Left colon (tissue), 2 donors: ENCODE measurements at regions not wholly inside any gene's neighbourhood (a gene's known extent, or its start where the extent isn't known, plus 50 kb on each side); places are given as distances from the start of the nearest gene placed in this dataset.
"Not testable (repeated sequence)": the region's sequence is repeated elsewhere in the genome, so short reads cannot be mapped to it uniquely, and the experiment has no call there.

Experiments
- ATAC-seq: fragments of 200-7000 bp; cut with Tn5 transposase; one replicate; pipeline ENCODE4 v1.9.1; 2020; ENCODE audit warnings: mild to moderate bottlenecking, moderate library complexity
- DNase-seq, 2 donors: peaks; one replicate each; pipeline ENCODE4 v3.0.0-alpha.2; 2020
- intact Hi-C, 2 donors: fragments of 100-400 bp; cut with DNase I in 1 of 2; cut with micrococcal nuclease in 1 of 2; formaldehyde crosslinking; loops; one replicate each; pipeline versions ENCODE4 v1.11.2 to v1.14.0; 2022; cut with DNase I, micrococcal nuclease
- donor health status: DM: no; HTN: no; CAD: no.
- donor health status: DM: yes; HTN: yes; CAD: no.

DNA sequence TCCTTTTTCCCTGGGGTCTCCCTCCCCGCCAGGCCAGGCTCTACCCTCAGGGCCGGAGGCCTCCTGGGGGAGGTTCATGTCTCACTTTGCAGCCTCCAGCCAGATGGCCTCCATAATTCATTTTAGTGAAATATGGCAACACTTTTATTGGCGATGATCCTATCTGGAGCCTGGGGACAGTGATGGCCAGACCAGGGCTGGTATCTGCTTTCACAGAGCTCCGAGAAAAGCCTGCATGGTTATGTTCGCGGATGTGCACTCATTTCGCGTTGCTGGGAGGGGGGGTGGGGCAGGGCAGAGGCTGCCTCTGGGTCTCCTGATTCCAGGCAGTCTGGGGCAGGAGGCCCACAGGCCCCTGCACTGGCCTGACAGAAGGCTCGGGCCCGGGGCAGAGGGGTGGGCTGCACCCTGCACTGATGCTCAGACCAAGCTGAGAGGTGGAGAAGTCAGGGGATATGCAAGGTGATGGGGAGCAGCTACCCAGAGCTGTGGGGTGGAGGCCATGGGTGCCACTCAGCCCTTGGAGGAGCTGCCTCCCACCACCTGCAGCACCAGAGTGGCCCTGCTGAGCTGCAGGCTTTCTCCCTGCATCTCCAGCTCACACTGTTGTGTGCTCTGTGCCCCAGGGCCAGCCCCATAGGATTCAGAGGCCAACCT, 85.3 kb upstream of the RET start:
- no peak for ATAC-seq
- intact Hi-C loops = no loop called here
- no peak for DNase-seq

GRCh38 chr10:42992156-42992956, 84.5 kb upstream of the RET start:
- intact Hi-C loops = no loop called here
- no peak for DNase-seq
- no peak for ATAC-seq

DNA sequence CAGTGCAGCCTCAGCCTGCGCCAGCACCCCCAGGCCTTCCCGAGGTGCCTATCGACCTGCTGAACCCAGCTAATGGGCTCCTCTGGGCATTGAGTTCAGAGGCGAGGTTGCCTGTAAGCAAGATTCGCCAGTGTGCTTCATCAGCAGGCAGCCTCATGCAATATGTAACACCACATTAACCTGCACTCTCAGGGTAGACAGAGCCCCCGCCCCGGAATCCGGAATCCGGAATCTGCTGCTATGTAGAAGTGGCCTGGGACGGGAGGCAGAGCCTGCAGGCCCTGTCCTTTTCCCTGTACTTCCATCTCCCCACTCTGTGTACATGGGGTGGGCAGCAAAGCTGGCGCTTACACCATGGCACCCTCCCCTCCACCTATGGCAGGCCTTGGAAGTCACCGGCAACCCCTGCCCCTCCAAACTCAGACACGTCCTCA, 83.9 kb upstream of the RET start:
- DNase-seq (peak in 1 of 2 donors; percentile 19), ATAC-seq (no peak)
- intact Hi-C loops = no loop called here

- DNase-seq, intact Hi-C loops, ATAC-seq: not testable (repeated sequence)
Measured at GRCh38 chr10:42994909-42995308, 82.0 kb upstream of the RET start.

- intact Hi-C loops = no loop called here
- no peak for DNase-seq
- no peak for ATAC-seq
Measured at GRCh38 chr10:42995537-42995936, 81.3 kb upstream of the RET start.

- intact Hi-C loops = no loop called here
- ATAC-seq (no peak), DNase-seq (peak in 1 of 2 donors; percentile 19)
Measured at GRCh38 chr10:42996588-42996987, 80.3 kb upstream of the RET start.

DNA sequence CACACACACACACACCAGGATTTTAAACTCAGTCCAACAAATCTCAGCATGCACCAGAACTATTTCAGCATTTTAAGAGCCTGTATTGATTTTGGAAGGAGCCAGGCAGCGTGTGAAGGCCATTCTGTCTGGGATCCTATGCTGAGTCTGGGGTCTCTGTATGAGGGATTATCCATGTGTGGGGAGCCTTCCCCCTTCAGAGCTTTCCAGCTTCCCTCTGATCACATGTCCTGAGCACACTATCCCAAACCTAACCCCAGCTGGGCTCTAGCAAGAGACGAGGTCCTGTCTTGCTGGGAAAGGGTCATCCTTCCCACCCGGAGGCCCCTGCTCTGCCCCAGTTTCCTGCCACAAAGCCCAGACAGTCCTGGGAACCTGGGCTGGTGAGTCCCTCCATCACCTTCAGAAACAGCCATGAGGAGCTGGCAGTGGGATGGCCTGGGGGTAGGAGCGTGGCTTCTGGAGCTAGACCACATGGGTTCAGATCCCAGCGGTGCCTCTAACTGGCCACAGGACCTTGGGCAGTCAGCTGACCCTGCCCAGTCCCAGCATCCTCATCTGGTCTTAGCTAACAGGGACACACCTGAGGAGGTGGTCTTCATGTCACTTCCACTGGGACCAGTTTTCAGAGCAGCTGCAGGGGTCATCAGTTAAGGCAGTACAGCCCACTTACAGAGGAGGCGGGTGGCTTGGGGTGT, 79.6 kb upstream of the RET start:
- intact Hi-C loops = no loop called here
- DNase-seq (no peak), ATAC-seq (no peak)

- DNase-seq (no peak), ATAC-seq (no peak)
- intact Hi-C loops = no loop called here
Measured at GRCh38 chr10:42997849-42998165, 79.1 kb upstream of the RET start.

- ATAC-seq (no peak), DNase-seq (no peak)
- intact Hi-C loops = no loop called here
Measured at GRCh38 chr10:42998481-42999384, 78.1 kb upstream of the RET start.

DNA sequence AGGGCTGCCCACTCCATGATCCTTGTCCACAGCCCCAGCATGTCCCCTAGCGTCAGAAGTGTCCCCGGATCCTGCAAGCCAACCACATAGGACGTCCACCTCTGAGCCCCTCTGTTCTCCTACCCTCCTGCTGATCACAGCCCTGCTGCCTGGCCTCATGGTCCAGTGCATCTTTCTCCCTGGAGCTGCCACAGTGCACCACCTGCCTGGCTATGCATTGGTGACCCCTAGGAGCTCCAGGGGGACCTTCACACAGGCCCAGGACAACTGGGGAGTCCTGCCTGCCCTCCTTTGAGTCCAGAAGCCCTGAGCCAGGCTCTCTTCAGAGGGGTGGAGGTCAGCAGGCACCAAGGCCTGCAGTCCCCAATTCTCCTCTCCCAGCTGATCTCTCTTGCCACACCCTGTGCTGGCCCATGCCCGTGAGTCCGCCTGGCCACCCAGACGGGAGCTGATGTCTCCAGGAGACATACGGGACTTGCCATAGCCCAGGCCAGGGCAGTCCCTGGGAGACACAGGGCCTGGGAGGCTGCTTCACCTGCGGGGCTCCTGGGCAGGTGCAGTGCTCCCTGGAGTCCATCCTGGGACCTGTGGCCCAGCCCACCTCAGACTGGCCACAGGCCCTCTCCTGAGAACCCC, 77.4 kb upstream of the RET start:
- peak in 1 of 2 donors; percentile 21 for DNase-seq
- intact Hi-C loops = no loop called here
- no peak for ATAC-seq

- DNase-seq (no peak), ATAC-seq (no peak)
- intact Hi-C loops = no loop called here
Measured at GRCh38 chr10:43000021-43000411, 76.9 kb upstream of the RET start.

DNA sequence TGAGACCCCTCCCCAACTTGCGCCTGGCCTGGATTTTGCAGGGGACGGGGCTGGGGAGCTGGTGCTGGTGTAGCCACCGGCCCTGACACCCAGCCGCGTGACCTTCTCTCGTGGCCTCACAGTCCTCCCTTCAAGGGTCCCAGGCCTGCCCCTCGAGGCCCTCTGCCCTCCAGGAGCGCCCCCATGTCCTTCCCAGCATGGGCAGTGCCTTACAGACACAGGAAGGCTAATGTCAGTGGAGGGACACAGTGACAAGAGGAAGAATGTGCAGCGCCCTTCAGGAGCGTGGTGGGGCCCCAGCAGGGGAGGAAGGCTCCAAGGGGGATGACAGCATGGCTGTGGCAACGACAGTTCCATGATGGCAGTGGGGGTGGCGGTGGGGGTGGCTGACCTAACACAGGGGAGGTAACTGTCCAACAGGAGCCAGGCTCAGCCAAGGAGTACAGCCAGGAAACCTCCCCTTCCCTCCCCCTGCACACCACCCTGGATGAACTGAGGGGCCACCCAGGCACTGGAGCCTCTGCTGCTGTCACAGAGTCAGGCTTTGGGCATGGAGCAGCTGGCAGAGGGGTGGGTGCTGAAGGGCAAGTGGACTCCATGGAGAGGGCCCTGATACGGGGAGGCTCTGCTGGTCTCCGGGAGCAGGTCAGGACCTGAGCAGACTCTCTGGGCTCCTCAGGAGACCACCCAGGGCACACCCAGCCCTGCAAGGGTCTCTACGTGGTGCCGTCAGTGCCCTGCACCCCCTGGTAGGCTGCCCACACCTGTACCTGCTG, 76.0 kb upstream of the RET start:
- peak in 1 of 2 donors; percentile 18 for DNase-seq
- no peak for ATAC-seq
- intact Hi-C loops = no loop called here

DNA sequence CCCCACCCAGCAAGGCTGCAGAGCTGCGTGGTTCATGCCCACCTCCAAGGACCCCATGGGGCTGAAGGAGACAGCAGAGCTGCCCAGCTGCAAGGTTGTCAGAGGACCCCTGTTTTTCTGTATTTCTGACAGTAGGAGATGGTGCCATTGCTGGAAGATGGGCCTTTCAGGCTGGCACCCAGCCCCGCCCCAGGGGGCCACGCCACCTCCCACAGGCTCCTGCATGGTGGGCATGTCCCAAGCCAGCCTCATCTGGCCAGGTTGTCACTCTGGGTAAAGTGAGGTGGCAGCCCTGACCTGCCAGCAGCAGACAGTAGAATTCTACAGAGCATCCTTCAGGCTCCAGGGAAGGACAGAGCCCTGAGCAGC, 75.5 kb upstream of the RET start:
- intact Hi-C loops = no loop called here
- no peak for ATAC-seq
- no peak for DNase-seq

DNA sequence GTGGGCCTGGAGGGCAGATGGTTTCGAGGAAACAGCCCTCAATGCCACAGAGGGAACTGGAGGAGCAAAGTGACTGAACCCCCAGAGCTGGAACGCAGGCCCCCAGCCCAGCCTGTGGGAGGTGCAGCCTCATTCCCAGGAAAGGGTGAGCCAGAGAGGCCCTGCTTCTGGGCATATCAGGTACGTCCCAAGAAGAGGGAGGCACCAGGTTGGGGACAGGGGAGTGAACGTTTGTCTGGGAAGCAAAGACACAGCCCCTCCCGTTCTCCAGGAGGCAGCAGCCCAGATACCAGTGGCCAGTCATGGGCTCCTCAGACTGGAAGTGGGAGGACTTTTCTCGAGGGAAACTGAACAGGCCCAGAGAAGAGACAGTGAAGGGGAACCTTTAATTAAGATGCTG, 74.3 kb upstream of the RET start:
- ATAC-seq = no peak

GRCh38 chr10:43006490-43006889, 70.4 kb upstream of the RET start:
- DNase-seq (no peak), ATAC-seq (no peak)
- intact Hi-C loops = no loop called here

More for the DNA sequence above, 74.3 kb upstream of the RET start:
- DNase-seq = no peak
- intact Hi-C loops = no loop called here

GRCh38 chr10:43012578-43012977, 64.3 kb upstream of the RET start:
- no peak for ATAC-seq
- intact Hi-C loops = no loop called here
- DNase-seq = no peak

DNA sequence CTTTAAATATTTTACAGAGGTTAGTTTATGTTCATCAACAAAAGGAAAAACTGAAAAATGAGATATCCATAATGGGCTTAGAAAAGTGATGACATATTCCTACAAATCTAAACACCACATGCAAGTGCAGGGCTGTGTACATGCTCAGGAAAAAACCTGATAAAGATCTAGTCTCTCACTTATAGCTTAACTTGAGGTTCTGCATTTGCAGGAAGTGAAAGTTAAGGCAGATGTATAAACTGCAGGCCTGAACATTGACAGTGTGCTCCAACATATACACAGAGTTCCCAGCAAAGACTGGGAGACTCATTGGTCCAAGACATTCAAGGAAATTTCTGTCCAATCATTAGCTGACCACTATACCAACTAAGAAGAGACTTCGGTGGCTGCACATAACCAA, 63.8 kb upstream of the RET start:
- DNase-seq = no peak

GRCh38 chr10:43024524-43024923, 52.3 kb upstream of the RET start:
- DNase-seq (no peak), ATAC-seq (no peak)
- intact Hi-C loops = no loop called here

More for the DNA sequence above, 63.8 kb upstream of the RET start:
- intact Hi-C loops = no loop called here
- no peak for ATAC-seq
